ENCODE measurements at regions not wholly inside any gene's neighbourhood (a gene's known extent, or its start where the extent isn't known, plus 50 kb on each side); places are given as distances from the start of the nearest gene placed in this dataset.
"Not testable (repeated sequence)": the region's sequence is repeated elsewhere in the genome, so short reads cannot be mapped to it uniquely, and the experiment has no call there.

GRCh38 chr12:33052141-33053051, 155.8 kb upstream of the PKP2 start:
- no peak for TF ChIP-seq CTCF (IDR thresholded peaks at IDR 0.05; ENCODE audit: unreplicated experiment)
- Mint-ChIP-seq H3K27ac (ENCODE audit: unreplicated experiment) (no peak overlapping the region), H3K9me3 (ENCODE audit: unreplicated experiment) (no peaks in the 10 kb centered on the region), H3K4me3 (ENCODE audit: unreplicated experiment) (no peak overlapping the region), H3K36me3 (ENCODE audit: low read depth, unreplicated experiment) (no peaks in the 10 kb centered on the region), H3K27me3 (ENCODE audit: unreplicated experiment) (no peaks in the 10 kb centered on the region), H3K4me1 (ENCODE audit: unreplicated experiment) (no peaks in the 10 kb centered on the region)
- DNase-seq (ENCODE audit: low spot score) = no peak

DNA sequence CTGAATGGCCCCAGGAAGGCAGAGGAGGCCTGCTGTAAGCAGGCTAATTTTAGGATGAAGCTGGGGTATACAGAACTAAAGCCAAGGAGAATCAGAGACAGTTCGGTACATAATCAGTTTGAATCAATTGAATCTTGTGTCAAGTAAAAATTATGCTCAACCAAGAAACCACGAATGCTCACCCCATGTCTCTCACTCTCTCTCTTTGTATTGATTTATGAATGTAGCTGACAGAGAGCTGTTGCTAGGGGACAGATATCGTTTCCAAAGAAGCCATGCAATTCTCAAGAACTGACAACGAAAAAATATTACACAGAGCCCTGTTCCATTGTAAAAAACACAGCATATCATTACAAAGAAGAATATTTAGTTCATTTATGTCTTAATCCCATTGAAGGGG, 151.1 kb upstream of the PKP2 start:
- H3K36me3 Mint-ChIP-seq (ENCODE audit: low read depth, unreplicated experiment) = no peaks in the 10 kb centered on the region

DNA sequence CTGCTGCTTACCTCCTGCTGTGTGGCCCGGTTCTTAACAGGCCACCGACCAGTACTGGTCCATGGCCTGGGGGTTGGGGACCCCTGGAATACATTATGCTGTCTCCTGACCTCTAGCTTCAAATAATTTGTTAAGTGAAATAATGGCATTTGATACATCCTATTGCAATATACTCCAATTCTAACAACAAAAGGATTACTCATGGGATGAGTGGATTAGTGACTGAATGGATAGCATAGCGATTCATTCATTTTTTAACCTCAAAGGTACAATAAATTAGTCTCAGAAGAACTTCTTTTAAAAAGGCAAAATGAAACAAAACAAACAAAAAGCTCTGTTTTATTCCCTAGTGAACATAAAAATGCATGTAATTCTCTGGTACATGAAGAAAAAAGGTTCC, 147.9 kb upstream of the PKP2 start:
- DNase-seq (ENCODE audit: low spot score) = no peak
- peaks cover 2% of the 10 kb centered on the region for H3K4me1 Mint-ChIP-seq (ENCODE audit: unreplicated experiment)
- H3K4me3 Mint-ChIP-seq (ENCODE audit: unreplicated experiment) = no peak overlapping the region
- no peak for TF ChIP-seq CTCF (IDR thresholded peaks at IDR 0.05; ENCODE audit: unreplicated experiment)
- no peak overlapping the region for H3K27ac Mint-ChIP-seq (ENCODE audit: unreplicated experiment)
- no peaks in the 10 kb centered on the region for H3K27me3 Mint-ChIP-seq (ENCODE audit: unreplicated experiment)
- H3K36me3 Mint-ChIP-seq (ENCODE audit: low read depth, unreplicated experiment) = peaks cover 2% of the 10 kb centered on the region
- H3K9me3 Mint-ChIP-seq (ENCODE audit: unreplicated experiment) = no peaks in the 10 kb centered on the region

More for the DNA sequence above, 151.1 kb upstream of the PKP2 start:
- Mint-ChIP-seq H3K27me3 (ENCODE audit: unreplicated experiment) (no peaks in the 10 kb centered on the region), H3K4me1 (ENCODE audit: unreplicated experiment) (peaks cover 2% of the 10 kb centered on the region), H3K4me3 (ENCODE audit: unreplicated experiment) (no peak overlapping the region), H3K27ac (ENCODE audit: unreplicated experiment) (no peak overlapping the region), H3K9me3 (ENCODE audit: unreplicated experiment) (no peaks in the 10 kb centered on the region)
- DNase-seq (ENCODE audit: low spot score) = no peak
- no peak for TF ChIP-seq CTCF (IDR thresholded peaks at IDR 0.05; ENCODE audit: unreplicated experiment)

GRCh38 chr12:33041562-33041961, 145.0 kb upstream of the PKP2 start:
- peaks cover 2% of the 10 kb centered on the region for H3K4me1 Mint-ChIP-seq (ENCODE audit: unreplicated experiment)
- no peaks in the 10 kb centered on the region for H3K9me3 Mint-ChIP-seq (ENCODE audit: unreplicated experiment)
- peaks cover 2% of the 10 kb centered on the region for H3K36me3 Mint-ChIP-seq (ENCODE audit: low read depth, unreplicated experiment)
- no peak overlapping the region for H3K4me3 Mint-ChIP-seq (ENCODE audit: unreplicated experiment)
- no peak for DNase-seq (ENCODE audit: low spot score)
- no peak overlapping the region for H3K27ac Mint-ChIP-seq (ENCODE audit: unreplicated experiment)
- H3K27me3 Mint-ChIP-seq (ENCODE audit: unreplicated experiment) = no peaks in the 10 kb centered on the region
- TF ChIP-seq CTCF (IDR thresholded peaks at IDR 0.05; ENCODE audit: unreplicated experiment) = no peak

DNA sequence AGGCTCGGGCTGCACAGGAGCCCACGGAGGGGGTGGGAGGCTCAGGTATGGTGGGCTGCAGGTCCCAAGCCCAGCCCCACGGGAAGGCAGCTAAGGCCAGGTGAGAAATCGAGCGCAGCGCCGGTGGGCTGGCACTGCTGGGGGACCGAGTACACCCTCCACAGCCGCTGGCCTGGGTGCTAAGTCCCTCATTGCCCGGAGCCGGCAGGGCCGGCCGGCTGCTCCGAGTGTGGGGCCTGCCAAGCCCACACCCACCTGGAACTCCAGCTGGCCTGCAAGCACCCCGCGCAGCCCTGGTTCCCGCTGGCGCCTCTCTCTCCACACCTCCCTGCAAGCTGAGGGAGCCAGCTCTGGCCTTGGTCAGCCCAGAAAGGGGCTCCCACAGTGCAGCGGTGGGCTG, 137.4 kb upstream of the PKP2 start:
- not testable (repeated sequence) for H3K27me3 Mint-ChIP-seq (ENCODE audit: unreplicated experiment); DNase-seq (ENCODE audit: low spot score); H3K4me1 Mint-ChIP-seq (ENCODE audit: unreplicated experiment); H3K4me3 Mint-ChIP-seq (ENCODE audit: unreplicated experiment); H3K27ac Mint-ChIP-seq (ENCODE audit: unreplicated experiment)
- H3K9me3 Mint-ChIP-seq (ENCODE audit: unreplicated experiment) = peaks cover 15% of the 10 kb centered on the region
- peaks cover 10% of the 10 kb centered on the region for H3K36me3 Mint-ChIP-seq (ENCODE audit: low read depth, unreplicated experiment)
